GM12873 (cell line): ENCODE measurements at regions not wholly inside any gene's neighbourhood (a gene's known extent, or its start where the extent isn't known, plus 50 kb on each side); places are given as distances from the start of the nearest gene placed in this dataset.

Experiments
- CTCF ChIP-seq: IDR thresholded peaks from 2 replicates; pipeline ENCODE4 v1.5.1; 2012; ENCODE audit warnings: low read depth, mild to moderate bottlenecking, moderate library complexity, low read length, control low read depth; ENCODE audit not compliant: insufficient read depth; ENCODE audit errors: missing control alignments

DNA sequence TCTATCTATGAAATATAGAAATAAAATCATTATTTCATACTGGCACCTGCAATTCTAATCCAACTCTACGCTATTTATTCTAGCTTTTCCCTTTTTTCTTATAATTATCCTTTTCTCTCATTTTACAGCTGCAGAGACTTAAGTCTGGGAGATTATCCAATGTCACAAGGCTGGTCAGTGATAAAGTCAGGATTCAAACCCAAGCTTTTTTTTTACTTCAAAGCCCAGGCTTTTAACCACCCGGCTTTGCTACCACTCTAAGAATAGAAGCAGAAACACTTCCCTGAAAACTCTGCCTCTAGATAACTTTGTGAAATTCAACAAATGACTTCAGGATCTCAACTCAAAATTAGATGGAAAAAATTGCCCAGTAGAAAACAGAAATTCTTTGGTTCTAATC, 552.5 kb downstream of the IPMK start:
- TF ChIP-seq CTCF, result no peak

DNA sequence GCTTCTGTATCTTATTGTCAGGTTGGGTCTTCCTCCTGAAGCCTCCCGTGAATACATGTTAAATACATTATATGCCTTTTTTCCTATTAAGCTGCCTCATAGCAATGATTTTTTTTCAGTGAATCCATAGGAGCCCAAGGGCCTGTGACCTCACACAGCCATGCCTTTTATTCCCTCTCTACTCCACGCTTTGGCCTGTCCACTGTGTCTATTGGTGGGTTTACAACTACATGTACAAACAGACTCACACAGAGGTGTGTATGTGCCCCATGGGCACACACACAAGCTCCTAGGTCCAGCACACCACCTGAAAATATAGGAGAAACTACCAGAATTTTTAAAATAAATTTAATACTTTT, 560.4 kb downstream of the IPMK start:
- no peak for TF ChIP-seq CTCF

- no peak for TF ChIP-seq CTCF
Measured at GRCh38 chr10:57706576-57707299, 561.0 kb downstream of the IPMK start.

DNA sequence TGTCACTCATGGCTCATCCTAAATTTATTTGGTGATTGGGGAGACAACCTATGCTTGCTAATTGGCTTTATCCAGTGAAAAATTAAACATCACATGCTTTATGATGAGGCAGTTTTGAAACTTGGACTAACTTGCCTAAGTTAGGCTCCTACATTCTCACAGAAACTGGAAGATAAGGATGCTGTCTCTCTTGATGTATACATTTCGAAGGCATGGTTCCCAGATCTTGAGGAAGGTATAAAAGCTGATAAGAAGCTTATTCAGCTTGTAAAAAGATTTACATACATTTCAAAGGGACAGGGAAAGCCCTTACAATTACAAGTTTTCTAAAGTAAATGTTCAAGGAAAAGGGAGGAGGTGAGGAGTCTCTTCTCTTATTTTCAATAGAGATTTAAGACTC, 561.7 kb downstream of the IPMK start:
- no peak for TF ChIP-seq CTCF

DNA sequence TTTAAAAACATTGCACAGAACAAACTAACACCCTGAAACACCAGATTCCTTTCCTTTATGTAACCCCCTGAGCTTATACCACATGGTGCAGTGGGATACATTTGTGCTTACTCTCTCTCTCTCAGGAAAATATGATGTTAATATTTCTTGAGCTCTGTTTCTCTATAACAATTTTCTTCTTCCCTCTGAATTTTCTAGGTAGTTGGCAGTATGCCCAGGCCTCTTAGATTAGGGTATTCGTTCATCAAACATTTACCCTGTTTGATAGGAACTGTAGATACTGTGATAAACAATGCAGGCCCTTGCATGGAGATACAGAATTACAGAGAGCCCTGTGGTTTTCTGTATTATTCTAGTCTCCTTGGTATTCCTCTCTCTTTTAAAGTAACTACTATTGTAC, 567.8 kb downstream of the IPMK start:
- no peak for TF ChIP-seq CTCF

- no peak for TF ChIP-seq CTCF
Measured at GRCh38 chr10:57696641-57697040, 571.1 kb downstream of the IPMK start.

- TF ChIP-seq CTCF, result no peak
Measured at GRCh38 chr10:57694956-57695608, 572.6 kb downstream of the IPMK start.
